Body of pancreas (tissue), 4 donors: ENCODE measurements at regions not wholly inside any gene's neighbourhood (a gene's known extent, or its start where the extent isn't known, plus 50 kb on each side); places are given as distances from the start of the nearest gene placed in this dataset.

Source experiments
- ATAC-seq: fragments of 150-250 bp; one replicate; pipeline ENCODE4 v1.9.1; 2016
- DNase-seq, 4 donors: peaks; one replicate each; pipeline ENCODE4 v3.0.0-alpha.2; 2019
- H3K27ac ChIP-seq, 4 donors: fragments of 200-600 bp; sonication (generic); 1 replicate in 3 of 4; 2 replicates in 1 of 4; pipeline versions ENCODE4 v1.5.1 to v1.6.1; 2016 to 2019; ENCODE audit warnings: mild to moderate bottlenecking in 1 of 4, mixed read lengths in 1 of 4, moderate library complexity in 1 of 4
- H3K27me3 ChIP-seq, 2 donors: fragments of 200-600 bp; sonication (generic); one replicate each; pipeline ENCODE4 v1.6.0; 2016; ENCODE audit warnings: mild to moderate bottlenecking in 1 of 2
- H3K36me3 ChIP-seq, 2 donors: fragments of 200-600 bp; sonication (generic); replicated peaks in 1 of 2; 2 replicates each; pipeline ENCODE4 v1.5.1; 2016; ENCODE audit warnings: low read depth in 2 of 2; ENCODE audit not compliant: insufficient read depth in 1 of 2
- H3K4me1 ChIP-seq: fragments of 200-600 bp; sonication (generic); one replicate; pipeline ENCODE4 v1.6.0; 2016
- H3K4me3 ChIP-seq, 2 donors: fragments of 200-600 bp; sonication (generic); 1 replicate in 1 of 2; 2 replicates in 1 of 2; pipeline ENCODE4 v1.5.1; 2016 to 2019
- H3K9me3 ChIP-seq, 3 donors: fragments of 200-600 bp; sonication (generic); 1 replicate in 2 of 3; 2 replicates in 1 of 3; pipeline ENCODE4 v1.5.1; 2016
- CTCF ChIP-seq, 7 experiments: fragments of 450-650 bp in 4 of 7; fragments of 200-600 bp in 3 of 7; sonication (generic) in 3 of 7; IDR thresholded peaks; one replicate each; pipeline ENCODE4 v1.5.1; 2016 to 2019; ENCODE audit warnings: antibody characterized with exemption in 7 of 7
- POLR2A ChIP-seq, 3 donors: fragments of 450-650 bp; IDR thresholded peaks; one replicate each; pipeline ENCODE4 v1.6.1; 2016; ENCODE audit warnings: antibody characterized with exemption in 3 of 3, mild to moderate bottlenecking in 2 of 3
- WGBS, 2 donors: methylation state at CpG; one replicate each; pipeline ENCODE4 v1.1.5; 2017; 5-methylcytosine and 5-hydroxymethylcytosine counted together
- intact Hi-C: fragments of 100-400 bp; cut with DNase I; formaldehyde crosslinking; loops from one replicate; pipeline ENCODE4 v1.15.1; 2023

GRCh38 chr14:99066378-99066777, 205.6 kb downstream of the BCL11B start:
- Histone ChIP-seq H3K27ac (peak overlapping the region in 2 of 4 donors; percentile 20 to 32), H3K4me3 (no peak overlapping the region), H3K4me1 (peaks cover 5% of the 10 kb centered on the region), H3K36me3 (no peaks in the 10 kb centered on the region), H3K9me3 (peaks cover 0 to 6% (median 0%) of the 10 kb centered on the region in 3 donors), H3K27me3 (no peaks in the 10 kb centered on the region)
- peak in 2 of 4 donors; percentile 28 to 34 for DNase-seq
- TF ChIP-seq POLR2A (IDR thresholded peaks at IDR 0.05) (no peak), CTCF (IDR thresholded peaks at IDR 0.05) (peak in 1 of 7 experiments; percentile 3)
- 34 to 74% methylated on average over 4 to 23 of the region's 23 CpGs for WGBS, 2 donors
- ATAC-seq, result peak; percentile 60
- intact Hi-C loops, result no loop called here

GRCh38 chr14:99067141-99067920, 204.7 kb downstream of the BCL11B start:
- H3K27me3 ChIP-seq, result no peaks in the 10 kb centered on the region
- WGBS, 2 donors, result 86 to 100% methylated on average over 1 of the region's 2 CpGs
- ATAC-seq, result no peak
- DNase-seq, result no peak
- H3K9me3 ChIP-seq, result peaks cover 0 to 6% (median 0%) of the 10 kb centered on the region in 3 donors
- H3K36me3 ChIP-seq, result no peaks in the 10 kb centered on the region
- peaks cover 5% of the 10 kb centered on the region for H3K4me1 ChIP-seq
- no peak overlapping the region for H3K27ac ChIP-seq
- intact Hi-C loops, result no loop called here
- H3K4me3 ChIP-seq, result no peak overlapping the region
- TF ChIP-seq POLR2A (IDR thresholded peaks at IDR 0.05), result no peak
- no peak for TF ChIP-seq CTCF (IDR thresholded peaks at IDR 0.05)

GRCh38 chr14:99067927-99068326, 204.1 kb downstream of the BCL11B start:
- no peaks in the 10 kb centered on the region for H3K36me3 ChIP-seq
- no peak for TF ChIP-seq POLR2A (IDR thresholded peaks at IDR 0.05)
- no peak for TF ChIP-seq CTCF (IDR thresholded peaks at IDR 0.05)
- WGBS, 2 donors, result 91% methylated on average over 5 of the region's 5 CpGs

GRCh38 chr14:99069946-99070345, 202.1 kb downstream of the BCL11B start:
- Histone ChIP-seq H3K36me3 (no peaks in the 10 kb centered on the region), H3K27ac (no peak overlapping the region), H3K27me3 (no peaks in the 10 kb centered on the region), H3K9me3 (peaks cover 0 to 6% (median 0%) of the 10 kb centered on the region in 3 donors), H3K4me3 (no peak overlapping the region), H3K4me1 (no peaks in the 10 kb centered on the region)
- no peak for TF ChIP-seq POLR2A (IDR thresholded peaks at IDR 0.05)
- no peak for TF ChIP-seq CTCF (IDR thresholded peaks at IDR 0.05)
- 70 to 77% methylated on average over 3 of the region's 3 CpGs for WGBS, 2 donors
- ATAC-seq, result no peak
- intact Hi-C loops, result no loop called here
- DNase-seq, result no peak

More at GRCh38 chr14:99067927-99068326, 204.1 kb downstream of the BCL11B start:
- DNase-seq (no peak), ATAC-seq (no peak)
- H3K27ac ChIP-seq, result no peak overlapping the region
- peaks cover 5% of the 10 kb centered on the region for H3K4me1 ChIP-seq
- H3K27me3 ChIP-seq, result no peaks in the 10 kb centered on the region
- peaks cover 0 to 6% (median 0%) of the 10 kb centered on the region in 3 donors for H3K9me3 ChIP-seq
- no peak overlapping the region for H3K4me3 ChIP-seq
- intact Hi-C loops, result no loop called here

- no peak overlapping the region for H3K4me3 ChIP-seq
- no peaks in the 10 kb centered on the region for H3K27me3 ChIP-seq
- H3K9me3 ChIP-seq, result peaks cover 0 to 6% (median 0%) of the 10 kb centered on the region in 3 donors
- DNase-seq (no peak), ATAC-seq (no peak)
- intact Hi-C loops, result no loop called here
- no peak for TF ChIP-seq CTCF (IDR thresholded peaks at IDR 0.05)
- no peak for TF ChIP-seq POLR2A (IDR thresholded peaks at IDR 0.05)
- H3K36me3 ChIP-seq, result no peaks in the 10 kb centered on the region
- H3K27ac ChIP-seq, result no peak overlapping the region
- WGBS, 2 donors, result 85 to 90% methylated on average over 12 of the region's 12 CpGs
- no peaks in the 10 kb centered on the region for H3K4me1 ChIP-seq
Observed at GRCh38 chr14:99072433-99072832, 199.6 kb downstream of the BCL11B start.
